22Rv1 (cell line): ENCODE measurements at regions not wholly inside any gene's neighbourhood (a gene's known extent, or its start where the extent isn't known, plus 50 kb on each side); places are given as distances from the start of the nearest gene placed in this dataset.

Source experiments
- ZFX ChIP-seq: fragments of 450-650 bp; IDR thresholded peaks from 2 replicates; pipeline ENCODE4 v1.6.1; 2017; ENCODE audit warnings: antibody characterized with exemption, borderline replicate concordance
- TF ChIP-seq, protein P1 (sequence below): fragments of 450-650 bp; IDR thresholded peaks from 2 replicates; pipeline ENCODE4 v1.5.1; 2017; ENCODE audit warnings: mild to moderate bottlenecking

DNA sequence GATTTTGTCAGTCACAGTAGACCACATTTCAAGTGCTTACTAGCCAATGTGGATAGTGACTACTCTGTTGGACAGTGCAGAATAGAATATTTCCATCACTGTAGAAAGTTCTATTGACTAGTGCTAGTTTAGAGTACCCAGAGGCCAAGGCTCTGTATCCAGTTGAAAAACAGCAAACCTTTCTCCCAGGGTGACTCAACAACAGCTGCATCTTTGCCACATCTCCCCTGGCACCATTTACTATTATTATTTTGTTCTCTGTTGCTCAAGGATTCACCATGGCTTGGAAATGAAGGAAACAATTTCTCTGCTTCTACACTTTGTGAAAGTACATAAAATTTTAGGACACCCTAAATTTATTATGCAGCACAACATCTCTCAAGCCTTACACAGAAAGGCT lies 85.3 kb upstream of the WDR26 start:
- TF ChIP-seq, protein P1, sequence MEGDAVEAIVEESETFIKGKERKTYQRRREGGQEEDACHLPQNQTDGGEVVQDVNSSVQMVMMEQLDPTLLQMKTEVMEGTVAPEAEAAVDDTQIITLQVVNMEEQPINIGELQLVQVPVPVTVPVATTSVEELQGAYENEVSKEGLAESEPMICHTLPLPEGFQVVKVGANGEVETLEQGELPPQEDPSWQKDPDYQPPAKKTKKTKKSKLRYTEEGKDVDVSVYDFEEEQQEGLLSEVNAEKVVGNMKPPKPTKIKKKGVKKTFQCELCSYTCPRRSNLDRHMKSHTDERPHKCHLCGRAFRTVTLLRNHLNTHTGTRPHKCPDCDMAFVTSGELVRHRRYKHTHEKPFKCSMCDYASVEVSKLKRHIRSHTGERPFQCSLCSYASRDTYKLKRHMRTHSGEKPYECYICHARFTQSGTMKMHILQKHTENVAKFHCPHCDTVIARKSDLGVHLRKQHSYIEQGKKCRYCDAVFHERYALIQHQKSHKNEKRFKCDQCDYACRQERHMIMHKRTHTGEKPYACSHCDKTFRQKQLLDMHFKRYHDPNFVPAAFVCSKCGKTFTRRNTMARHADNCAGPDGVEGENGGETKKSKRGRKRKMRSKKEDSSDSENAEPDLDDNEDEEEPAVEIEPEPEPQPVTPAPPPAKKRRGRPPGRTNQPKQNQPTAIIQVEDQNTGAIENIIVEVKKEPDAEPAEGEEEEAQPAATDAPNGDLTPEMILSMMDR: no peak
- TF ChIP-seq ZFX: no peak
